Natural killer cell (primary cell): ENCODE measurements at regions not wholly inside any gene's neighbourhood (a gene's known extent, or its start where the extent isn't known, plus 50 kb on each side); places are given as distances from the start of the nearest gene placed in this dataset.

Experiments
- ATAC-seq, 3 donors: fragments of 150-1000 bp in 2 of 3; fragments of 200-7000 bp in 1 of 3; cut with Tn5 transposase; 1 replicate in 1 of 3; 2 replicates in 2 of 3; pipeline ENCODE4 v1.10.0; 2021; ENCODE audit warnings: mild to moderate bottlenecking in 2 of 3, moderate library complexity in 2 of 3
- DNase-seq, 2 donors: peaks; one replicate each; pipeline versions ENCODE4 v3.0.0 to v3.0.0-alpha.2; 2013 to 2021; ENCODE audit warnings: mixed read lengths in 1 of 2
- H3K27ac ChIP-seq: one replicate; pipeline ENCODE4 v1.5.1; 2013; ENCODE audit warnings: mild to moderate bottlenecking, low read length
- H3K27me3 ChIP-seq: one replicate; pipeline ENCODE4 v1.6.1; 2013; ENCODE audit warnings: low read length; ENCODE audit not compliant: control insufficient read depth, insufficient read depth
- H3K36me3 ChIP-seq: one replicate; pipeline ENCODE4 v1.6.1; 2013; ENCODE audit warnings: low read length; ENCODE audit not compliant: control insufficient read depth, insufficient read depth
- H3K4me1 ChIP-seq: one replicate; pipeline ENCODE4 v1.6.1; 2013; ENCODE audit warnings: low read length; ENCODE audit not compliant: control insufficient read depth, insufficient read depth
- H3K4me3 ChIP-seq: one replicate; pipeline ENCODE4 v1.5.1; 2013; ENCODE audit warnings: low read length
- H3K9me3 ChIP-seq: one replicate; pipeline ENCODE4 v1.6.1; 2013; ENCODE audit warnings: low read length; ENCODE audit not compliant: control insufficient read depth, insufficient read depth
- H3K27ac Mint-ChIP-seq, 2 donors: one replicate each; pipeline ENCODE4 v1.8.0; 2022; ENCODE audit warnings: mild to moderate bottlenecking in 2 of 2, mixed read lengths in 2 of 2, moderate library complexity in 1 of 2
- H3K27me3 Mint-ChIP-seq, 2 donors: one replicate each; pipeline ENCODE4 v1.8.0; 2022; ENCODE audit warnings: low read depth in 2 of 2, mixed read lengths in 2 of 2
- H3K36me3 Mint-ChIP-seq: one replicate; pipeline ENCODE4 v1.8.0; 2022; ENCODE audit warnings: mixed read lengths
- H3K4me1 Mint-ChIP-seq, 2 donors: one replicate each; pipeline ENCODE4 v1.8.0; 2022; ENCODE audit warnings: mixed read lengths in 2 of 2
- H3K4me3 Mint-ChIP-seq: one replicate; pipeline ENCODE4 v1.8.0; 2022; ENCODE audit warnings: mild to moderate bottlenecking, moderate library complexity, mixed read lengths
- H3K9me3 Mint-ChIP-seq, 2 donors: one replicate each; pipeline ENCODE4 v1.8.0; 2022; ENCODE audit warnings: mixed read lengths in 2 of 2
- WGBS: methylation state at CpG from one replicate; pipeline ENCODE4 v1.1.7; 2013; ENCODE audit warnings: missing lambda C conversion rate; ENCODE audit not compliant: insufficient coverage; 5-methylcytosine and 5-hydroxymethylcytosine counted together
- intact Hi-C: fragments of 100-400 bp; cut with micrococcal nuclease; formaldehyde crosslinking; loops from one replicate; pipeline ENCODE4 v1.14.2; 2022
- TF ChIP-seq, protein P1 (sequence below): fragments of 200-600 bp; IDR thresholded peaks from one replicate; pipeline ENCODE4 v1.8.0; 2022; ENCODE audit warnings: antibody characterized with exemption

- Mint-ChIP-seq H3K4me1 (no peaks in the 10 kb centered on the region), H3K9me3 (peaks cover 16 to 28% of the 10 kb centered on the region in 2 donors), H3K27me3 (no peaks in the 10 kb centered on the region), H3K4me3 (no peak overlapping the region), H3K36me3 (no peaks in the 10 kb centered on the region), H3K27ac (no peak overlapping the region)
- Histone ChIP-seq H3K27me3 (no peaks in the 10 kb centered on the region), H3K4me1 (no peaks in the 10 kb centered on the region), H3K9me3 (no peaks in the 10 kb centered on the region), H3K4me3 (no peak overlapping the region), H3K27ac (no peak overlapping the region), H3K36me3 (no peaks in the 10 kb centered on the region)
- 100% methylated on average over 1 of the region's 2 CpGs for WGBS
- TF ChIP-seq, protein P1, sequence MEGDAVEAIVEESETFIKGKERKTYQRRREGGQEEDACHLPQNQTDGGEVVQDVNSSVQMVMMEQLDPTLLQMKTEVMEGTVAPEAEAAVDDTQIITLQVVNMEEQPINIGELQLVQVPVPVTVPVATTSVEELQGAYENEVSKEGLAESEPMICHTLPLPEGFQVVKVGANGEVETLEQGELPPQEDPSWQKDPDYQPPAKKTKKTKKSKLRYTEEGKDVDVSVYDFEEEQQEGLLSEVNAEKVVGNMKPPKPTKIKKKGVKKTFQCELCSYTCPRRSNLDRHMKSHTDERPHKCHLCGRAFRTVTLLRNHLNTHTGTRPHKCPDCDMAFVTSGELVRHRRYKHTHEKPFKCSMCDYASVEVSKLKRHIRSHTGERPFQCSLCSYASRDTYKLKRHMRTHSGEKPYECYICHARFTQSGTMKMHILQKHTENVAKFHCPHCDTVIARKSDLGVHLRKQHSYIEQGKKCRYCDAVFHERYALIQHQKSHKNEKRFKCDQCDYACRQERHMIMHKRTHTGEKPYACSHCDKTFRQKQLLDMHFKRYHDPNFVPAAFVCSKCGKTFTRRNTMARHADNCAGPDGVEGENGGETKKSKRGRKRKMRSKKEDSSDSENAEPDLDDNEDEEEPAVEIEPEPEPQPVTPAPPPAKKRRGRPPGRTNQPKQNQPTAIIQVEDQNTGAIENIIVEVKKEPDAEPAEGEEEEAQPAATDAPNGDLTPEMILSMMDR = no peak
- intact Hi-C loops = no loop called here
- DNase-seq (no peak), ATAC-seq (no peak)
These were observed 1231.1 kb upstream of the NXPH2 start for GRCh38 chr2:140011287-140011686.

DNA sequence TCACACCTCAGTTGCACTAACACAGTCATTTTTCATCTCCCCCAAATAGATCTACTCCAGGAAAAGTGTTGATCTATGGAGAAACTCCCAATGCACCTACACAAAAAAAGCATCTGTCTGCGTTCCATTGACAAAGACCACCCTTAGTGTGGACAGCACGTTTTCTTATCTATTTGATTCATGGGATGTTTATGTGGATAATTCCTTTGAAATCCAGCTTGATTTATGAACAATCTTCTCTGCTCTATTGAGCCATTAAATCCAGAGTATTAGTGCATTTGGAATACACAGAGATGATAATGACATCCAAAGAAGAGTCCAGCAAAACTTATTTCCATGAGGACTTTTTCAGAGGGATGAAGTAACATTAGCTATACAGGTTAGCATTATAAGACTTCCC is 1221.9 kb upstream of the NXPH2 start:
- no CpG with 5 or more reads among the region's 2 CpGs for WGBS
- TF ChIP-seq, protein P1 = no peak
- intact Hi-C loops = no loop called here

GRCh38 chr2:139992711-139993345 is 1212.6 kb upstream of the NXPH2 start:
- Histone ChIP-seq H3K9me3 (peaks cover 24% of the 10 kb centered on the region), H3K4me1 (no peaks in the 10 kb centered on the region), H3K27me3 (no peaks in the 10 kb centered on the region), H3K4me3 (no peak overlapping the region), H3K27ac (no peak overlapping the region), H3K36me3 (no peaks in the 10 kb centered on the region)
- ATAC-seq (no peak), DNase-seq (no peak)
- 80% methylated on average over 6 of the region's 6 CpGs for WGBS
- intact Hi-C loops = no loop called here
- Mint-ChIP-seq H3K4me3 (no peak overlapping the region), H3K9me3 (peaks cover 7 to 22% of the 10 kb centered on the region in 2 donors), H3K27ac (no peak overlapping the region), H3K36me3 (no peaks in the 10 kb centered on the region), H3K27me3 (no peaks in the 10 kb centered on the region), H3K4me1 (no peaks in the 10 kb centered on the region)
- TF ChIP-seq, protein P1 = no peak

More for the DNA sequence above, 1221.9 kb upstream of the NXPH2 start:
- Histone ChIP-seq H3K9me3 (no peaks in the 10 kb centered on the region), H3K27me3 (no peaks in the 10 kb centered on the region), H3K27ac (no peak overlapping the region), H3K36me3 (no peaks in the 10 kb centered on the region), H3K4me1 (no peaks in the 10 kb centered on the region), H3K4me3 (no peak overlapping the region)
- DNase-seq (no peak), ATAC-seq (no peak)
- H3K36me3 Mint-ChIP-seq = no peaks in the 10 kb centered on the region
- H3K4me3 Mint-ChIP-seq = no peak overlapping the region
- H3K9me3 Mint-ChIP-seq = peaks cover 17 to 20% of the 10 kb centered on the region in 2 donors
- H3K4me1 Mint-ChIP-seq = no peaks in the 10 kb centered on the region
- H3K27ac Mint-ChIP-seq = no peak overlapping the region
- H3K27me3 Mint-ChIP-seq = no peaks in the 10 kb centered on the region

- intact Hi-C loops = no loop called here
- H3K4me3 ChIP-seq = no peak overlapping the region
These were observed 1211.9 kb upstream of the NXPH2 start for GRCh38 chr2:139992078-139992477.

More at GRCh38 chr2:139992078-139992477, 1211.9 kb upstream of the NXPH2 start:
- WGBS = 89% methylated on average over 6 of the region's 6 CpGs
- Histone ChIP-seq H3K4me1 (no peaks in the 10 kb centered on the region), H3K36me3 (no peaks in the 10 kb centered on the region), H3K9me3 (peaks cover 24% of the 10 kb centered on the region), H3K27ac (no peak overlapping the region), H3K27me3 (no peaks in the 10 kb centered on the region)
- no peaks in the 10 kb centered on the region for H3K36me3 Mint-ChIP-seq
- no peaks in the 10 kb centered on the region for H3K4me1 Mint-ChIP-seq
- DNase-seq (no peak), ATAC-seq (no peak)
- H3K27me3 Mint-ChIP-seq = no peaks in the 10 kb centered on the region
- peaks cover 12 to 27% of the 10 kb centered on the region in 2 donors for H3K9me3 Mint-ChIP-seq
- no peak overlapping the region for H3K4me3 Mint-ChIP-seq
- TF ChIP-seq, protein P1 = no peak
- no peak overlapping the region for H3K27ac Mint-ChIP-seq
